Liver (tissue), 8 donors: ENCODE measurements at regions not wholly inside any gene's neighbourhood (a gene's known extent, or its start where the extent isn't known, plus 50 kb on each side); places are given as distances from the start of the nearest gene placed in this dataset.

Experiments used
- DNase-seq: peaks from one replicate; pipeline ENCODE4 v3.0.0-alpha.2; 2017; ENCODE audit warnings: low spot score
- H3K27ac ChIP-seq, 2 donors: one replicate each; pipeline ENCODE4 v1.7.0; 2013; ENCODE audit warnings: inconsistent platforms in 2 of 2, low read length in 2 of 2, control low read depth in 1 of 2, low read depth in 1 of 2, mild to moderate bottlenecking in 1 of 2
- H3K27me3 ChIP-seq, 4 donors: one replicate each; pipeline versions ENCODE4 v1.6.1 to v1.7.0; 2013; ENCODE audit warnings: low read length in 3 of 4, inconsistent platforms in 1 of 4, mild to moderate bottlenecking in 1 of 4, moderate library complexity in 1 of 4; ENCODE audit not compliant: control insufficient read depth in 4 of 4, insufficient read depth in 4 of 4
- H3K36me3 ChIP-seq, 4 donors: one replicate each; pipeline versions ENCODE4 v1.6.1 to v1.7.0; 2013; ENCODE audit warnings: low read length in 3 of 4, mild to moderate bottlenecking in 3 of 4, low read depth in 1 of 4, moderate library complexity in 1 of 4; ENCODE audit not compliant: control insufficient read depth in 4 of 4, insufficient read depth in 3 of 4
- H3K4me1 ChIP-seq, 4 donors: one replicate each; pipeline versions ENCODE4 v1.6.1 to v1.7.0; 2013; ENCODE audit warnings: low read length in 3 of 4, mild to moderate bottlenecking in 3 of 4, moderate library complexity in 1 of 4; ENCODE audit not compliant: control insufficient read depth in 4 of 4, insufficient read depth in 4 of 4
- H3K4me3 ChIP-seq, 3 donors: one replicate each; pipeline versions ENCODE4 v1.6.1 to v1.7.0; 2013; ENCODE audit warnings: low read length in 3 of 3, control low read depth in 1 of 3, low read depth in 1 of 3, mild to moderate bottlenecking in 1 of 3
- H3K9ac ChIP-seq, 2 donors: one replicate each; pipeline ENCODE4 v1.7.0; 2013; ENCODE audit warnings: low read length in 2 of 2, mild to moderate bottlenecking in 2 of 2, moderate library complexity in 2 of 2, control low read depth in 1 of 2, low read depth in 1 of 2
- H3K9me3 ChIP-seq, 4 donors: one replicate each; pipeline versions ENCODE4 v1.6.1 to v1.7.0; 2013; ENCODE audit warnings: low read length in 3 of 4; ENCODE audit not compliant: control insufficient read depth in 4 of 4
- EGR1 ChIP-seq, 2 donors: IDR thresholded peaks; 2 replicates each; pipeline ENCODE4 v1.6.1; 2016 to 2018; ENCODE audit warnings: antibody characterized with exemption in 2 of 2, low read depth in 2 of 2
- FOXA1 ChIP-seq: IDR thresholded peaks from 2 replicates; pipeline ENCODE4 v1.6.1; 2016; ENCODE audit warnings: antibody characterized with exemption
- FOXA2 ChIP-seq: IDR thresholded peaks from 2 replicates; pipeline ENCODE4 v1.6.1; 2016; ENCODE audit warnings: antibody characterized with exemption
- GABPA ChIP-seq, 2 donors: IDR thresholded peaks in 1 of 2; conservative IDR thresholded peaks in 1 of 2; 2 replicates each; pipeline ENCODE4 v1.6.1; 2016; ENCODE audit warnings: antibody characterized with exemption in 2 of 2, mild to moderate bottlenecking in 1 of 2, moderate library complexity in 1 of 2
- HNF4A ChIP-seq, 2 donors: conservative IDR thresholded peaks; 2 replicates each; pipeline ENCODE4 v1.6.1; 2016; ENCODE audit warnings: antibody characterized with exemption in 2 of 2, mild to moderate bottlenecking in 2 of 2
- HNF4G ChIP-seq: IDR thresholded peaks from 2 replicates; pipeline ENCODE4 v1.6.1; 2016; ENCODE audit warnings: antibody characterized with exemption
- JUND ChIP-seq, 2 donors: IDR thresholded peaks; 2 replicates each; pipeline ENCODE4 v1.6.1; 2016; ENCODE audit warnings: antibody characterized with exemption in 2 of 2
- MAX ChIP-seq: IDR thresholded peaks from 2 replicates; pipeline ENCODE4 v1.6.1; 2016; ENCODE audit warnings: antibody characterized with exemption
- NR2F2 ChIP-seq: IDR thresholded peaks from 2 replicates; pipeline ENCODE4 v1.6.1; 2016; ENCODE audit warnings: antibody characterized with exemption
- RAD21 ChIP-seq, 2 donors: IDR thresholded peaks; 2 replicates each; pipeline ENCODE4 v1.6.1; 2016; ENCODE audit warnings: antibody characterized with exemption in 2 of 2, mild to moderate bottlenecking in 2 of 2
- REST ChIP-seq: IDR thresholded peaks from 2 replicates; pipeline ENCODE4 v1.6.1; 2016; ENCODE audit warnings: antibody characterized with exemption, mild to moderate bottlenecking
- RXRA ChIP-seq, 2 donors: IDR thresholded peaks; 2 replicates each; pipeline ENCODE4 v1.6.1; 2017 to 2018; ENCODE audit warnings: antibody characterized with exemption in 2 of 2, mild to moderate bottlenecking in 1 of 2
- SP1 ChIP-seq: IDR thresholded peaks from 2 replicates; pipeline ENCODE4 v1.6.1; 2018; ENCODE audit warnings: antibody characterized with exemption, mild to moderate bottlenecking
- TAF1 ChIP-seq: conservative IDR thresholded peaks from 2 replicates; pipeline ENCODE4 v1.6.1; 2016; ENCODE audit warnings: antibody characterized with exemption, mild to moderate bottlenecking
- YY1 ChIP-seq: IDR thresholded peaks from 2 replicates; pipeline ENCODE4 v1.6.1; 2016; ENCODE audit warnings: antibody characterized with exemption, mild to moderate bottlenecking
- WGBS: extraction: QIAGEN DNeasy Blood & Tissue Kit; methylation state at CpG from one replicate; pipeline ENCODE4 v1.1.7; 2013; 5-methylcytosine and 5-hydroxymethylcytosine counted together
- TF ChIP-seq, protein P1 (sequence below): IDR thresholded peaks from 2 replicates; pipeline ENCODE4 v1.6.1; 2016; ENCODE audit warnings: antibody characterized with exemption
- TF ChIP-seq, protein P2 (sequence below): fragments of 150-350 bp; IDR thresholded peaks from 2 replicates; pipeline ENCODE4 v1.5.1; 2017; ENCODE audit warnings: improper control_type of control experiment, low read depth, low read length; ENCODE audit not compliant: missing input control
- TF ChIP-seq, protein P3 (sequence below): IDR thresholded peaks from 2 replicates; pipeline ENCODE4 v1.6.1; 2016; ENCODE audit warnings: antibody characterized with exemption
- donor health status: healthy.
- donor health status: healthy.
- donor health status: healthy.
- donor health status: healthy.
- donor health status: healthy.

DNA sequence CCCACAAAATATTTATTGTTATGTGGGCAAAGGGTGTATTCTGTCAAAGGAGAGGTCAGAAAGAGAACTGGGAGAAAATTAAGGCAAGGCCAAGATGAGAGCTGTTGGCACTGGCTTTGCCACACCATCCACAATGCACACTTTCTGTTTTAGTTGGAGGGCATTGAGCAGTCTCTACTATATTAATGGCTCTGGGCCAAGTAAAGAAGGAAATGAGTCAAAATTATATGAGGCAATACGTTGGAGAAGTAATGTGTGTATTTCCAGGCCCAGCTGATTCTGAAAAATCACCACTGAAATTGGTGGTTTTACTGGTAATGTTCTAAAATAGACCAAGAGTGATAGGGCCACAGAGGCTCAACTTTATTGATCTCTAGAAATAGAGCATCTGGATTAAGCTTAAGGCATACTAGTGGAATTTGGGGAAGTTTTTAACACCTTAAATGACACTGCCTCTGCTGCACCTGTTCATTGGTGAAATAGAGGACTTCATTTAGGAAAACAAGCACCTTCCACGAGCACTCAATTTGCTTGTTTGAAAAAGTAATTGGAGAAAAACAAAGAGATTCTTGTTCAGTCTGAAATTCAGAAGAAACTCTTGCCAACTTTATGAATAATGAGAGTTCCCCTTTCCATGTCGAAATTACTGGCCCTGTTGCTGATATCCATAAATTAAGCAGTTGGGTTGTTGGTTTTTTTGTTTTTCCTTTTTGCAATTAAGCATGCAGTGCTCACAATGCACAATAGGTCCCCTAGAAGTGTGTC is 424.9 kb downstream of the ADGRL2 start:
- Histone ChIP-seq H3K36me3 (no peaks in the 10 kb centered on the region), H3K9ac (no peak overlapping the region), H3K27me3 (no peaks in the 10 kb centered on the region), H3K9me3 (no peaks in the 10 kb centered on the region), H3K4me1 (peaks cover 0 to 1% (median 0%) of the 10 kb centered on the region in 4 donors), H3K27ac (no peak overlapping the region), H3K4me3 (no peak overlapping the region)
- WGBS, result 49% methylated on average over 3 of the region's 3 CpGs
- TF ChIP-seq, protein P1, sequence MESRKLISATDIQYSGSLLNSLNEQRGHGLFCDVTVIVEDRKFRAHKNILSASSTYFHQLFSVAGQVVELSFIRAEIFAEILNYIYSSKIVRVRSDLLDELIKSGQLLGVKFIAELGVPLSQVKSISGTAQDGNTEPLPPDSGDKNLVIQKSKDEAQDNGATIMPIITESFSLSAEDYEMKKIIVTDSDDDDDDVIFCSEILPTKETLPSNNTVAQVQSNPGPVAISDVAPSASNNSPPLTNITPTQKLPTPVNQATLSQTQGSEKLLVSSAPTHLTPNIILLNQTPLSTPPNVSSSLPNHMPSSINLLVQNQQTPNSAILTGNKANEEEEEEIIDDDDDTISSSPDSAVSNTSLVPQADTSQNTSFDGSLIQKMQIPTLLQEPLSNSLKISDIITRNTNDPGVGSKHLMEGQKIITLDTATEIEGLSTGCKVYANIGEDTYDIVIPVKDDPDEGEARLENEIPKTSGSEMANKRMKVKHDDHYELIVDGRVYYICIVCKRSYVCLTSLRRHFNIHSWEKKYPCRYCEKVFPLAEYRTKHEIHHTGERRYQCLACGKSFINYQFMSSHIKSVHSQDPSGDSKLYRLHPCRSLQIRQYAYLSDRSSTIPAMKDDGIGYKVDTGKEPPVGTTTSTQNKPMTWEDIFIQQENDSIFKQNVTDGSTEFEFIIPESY, result no peak
- TF ChIP-seq FOXA1 (no peak), SP1 (no peak), RXRA (IDR thresholded peaks at IDR 0.05) (no peak), RAD21 (IDR thresholded peaks at IDR 0.05) (no peak), EGR1 (IDR thresholded peaks at IDR 0.05; ENCODE audit: low read depth in 2 of 2) (no peak), GABPA (IDR thresholded peaks at IDR 0.05 in 1 of 2, conservative IDR thresholded peaks at IDR 0.05 in 1 of 2) (no peak), REST (no peak), FOXA2 (no peak), MAX (no peak), NR2F2 (no peak), HNF4G (no peak), TAF1 (no peak), HNF4A (conservative IDR thresholded peaks at IDR 0.05) (no peak), YY1 (no peak), JUND (IDR thresholded peaks at IDR 0.05) (no peak)
- TF ChIP-seq, protein P2, sequence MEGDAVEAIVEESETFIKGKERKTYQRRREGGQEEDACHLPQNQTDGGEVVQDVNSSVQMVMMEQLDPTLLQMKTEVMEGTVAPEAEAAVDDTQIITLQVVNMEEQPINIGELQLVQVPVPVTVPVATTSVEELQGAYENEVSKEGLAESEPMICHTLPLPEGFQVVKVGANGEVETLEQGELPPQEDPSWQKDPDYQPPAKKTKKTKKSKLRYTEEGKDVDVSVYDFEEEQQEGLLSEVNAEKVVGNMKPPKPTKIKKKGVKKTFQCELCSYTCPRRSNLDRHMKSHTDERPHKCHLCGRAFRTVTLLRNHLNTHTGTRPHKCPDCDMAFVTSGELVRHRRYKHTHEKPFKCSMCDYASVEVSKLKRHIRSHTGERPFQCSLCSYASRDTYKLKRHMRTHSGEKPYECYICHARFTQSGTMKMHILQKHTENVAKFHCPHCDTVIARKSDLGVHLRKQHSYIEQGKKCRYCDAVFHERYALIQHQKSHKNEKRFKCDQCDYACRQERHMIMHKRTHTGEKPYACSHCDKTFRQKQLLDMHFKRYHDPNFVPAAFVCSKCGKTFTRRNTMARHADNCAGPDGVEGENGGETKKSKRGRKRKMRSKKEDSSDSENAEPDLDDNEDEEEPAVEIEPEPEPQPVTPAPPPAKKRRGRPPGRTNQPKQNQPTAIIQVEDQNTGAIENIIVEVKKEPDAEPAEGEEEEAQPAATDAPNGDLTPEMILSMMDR, result no peak
- TF ChIP-seq, protein P3, sequence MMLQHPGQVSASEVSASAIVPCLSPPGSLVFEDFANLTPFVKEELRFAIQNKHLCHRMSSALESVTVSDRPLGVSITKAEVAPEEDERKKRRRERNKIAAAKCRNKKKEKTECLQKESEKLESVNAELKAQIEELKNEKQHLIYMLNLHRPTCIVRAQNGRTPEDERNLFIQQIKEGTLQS, result no peak
- DNase-seq, result no peak
